HCT116 (cell line): ENCODE measurements at regions not wholly inside any gene's neighbourhood (a gene's known extent, or its start where the extent isn't known, plus 50 kb on each side); places are given as distances from the start of the nearest gene placed in this dataset.

ENCODE experiments used
- ATAC-seq: fragments of 200-7000 bp; cut with Tn5 transposase; 2 replicates; pipeline ENCODE4 v1.9.1; 2020; ENCODE audit warnings: mild to moderate bottlenecking, moderate library complexity
- BruUV-seq: library from RNA; stranded (reverse); fragments of 400-500 nt; replicated peaks from 2 replicates; lab custom pipeline; 2021; lab: Mats Ljungman, UMichigan
- CTCF ChIA-PET: fragments of 300-600 bp; sonication (Branson Sonifier 250); formaldehyde crosslinking; loops from one replicate; lab custom pipeline; 2021; ENCODE audit warnings: antibody characterized with exemption; lab: Charles Lee
- POLR2A ChIA-PET: fragments of 300-600, 350-600 bp; sonication (Branson Sonifier 250); formaldehyde crosslinking; loops from one replicate; lab custom pipeline; 2021; ENCODE audit warnings: antibody characterized with exemption; lab: Charles Lee
- RAD21 ChIA-PET, 2 experiments: fragments of 300-600 bp; sonication (Branson Sonifier 250); formaldehyde crosslinking; loops; one replicate each; lab custom pipeline; 2023; ENCODE audit warnings: low total read pairs in 2 of 2; ENCODE audit not compliant: uncharacterized antibody in 2 of 2, unreplicated experiment in 2 of 2, low non-redundant PET in 1 of 2; lab: Charles Lee
- DNase-seq: peaks from one replicate; pipeline ENCODE4 v3.0.0-alpha.2; 2010; ENCODE audit warnings: low read depth, low spot score
- H2AFZ ChIP-seq: fragments of 200-600 bp; shearing (Covaris generic), sonication (generic); 2 replicates; pipeline ENCODE4 v1.6.1; 2017; ENCODE audit warnings: low read depth, mixed run types, mixed read lengths, antibody characterized with exemption, low read length; ENCODE audit not compliant: poor library complexity, severe bottlenecking
- H3K27ac ChIP-seq: 2 replicates; pipeline ENCODE4 v1.5.1; 2012; ENCODE audit warnings: low read depth, low read length
- H3K27me3 ChIP-seq: fragments of 200-600 bp; sonication (generic); 2 replicates; pipeline ENCODE4 v1.6.1; 2016; ENCODE audit warnings: mixed run types, low read length, mixed read lengths; ENCODE audit not compliant: insufficient read depth
- H3K36me3 ChIP-seq, 2 experiments: fragments of 200-500 bp in 1 of 2; fragments of 200-600 bp in 1 of 2; sonication (Bioruptor generic) in 1 of 2; sonication (generic) in 1 of 2; 2 replicates each; pipeline versions ENCODE4 v1.5.1 to v1.6.1; 2014 to 2016; ENCODE audit warnings: low read length in 2 of 2, inconsistent platforms in 1 of 2, mixed read lengths in 1 of 2, mixed run types in 1 of 2; ENCODE audit not compliant: insufficient read depth in 2 of 2, control insufficient read depth in 1 of 2
- H3K4me1 ChIP-seq, 2 experiments: fragments of 200-600 bp in 1 of 2; sonication (generic) in 1 of 2; 2 replicates each; pipeline versions ENCODE4 v1.5.1 to v1.6.1; 2012 to 2017; ENCODE audit warnings: low read length in 2 of 2, inconsistent platforms in 1 of 2, mild to moderate bottlenecking in 1 of 2, mixed read lengths in 1 of 2, mixed run types in 1 of 2, moderate library complexity in 1 of 2; ENCODE audit not compliant: insufficient read depth in 2 of 2, control insufficient read depth in 1 of 2
- H3K4me2 ChIP-seq: fragments of 200-600 bp; sonication (generic); 2 replicates; pipeline ENCODE4 v1.6.1; 2017; ENCODE audit warnings: mixed run types, low read length, mixed read lengths
- H3K4me3 ChIP-seq, 2 experiments: fragments of 200-600 bp in 1 of 2; sonication (generic) in 1 of 2; replicated peaks in 1 of 2; 2 replicates each; pipeline ENCODE4 v1.5.1; 2011 to 2016; ENCODE audit warnings: low read length in 2 of 2, control low read depth in 1 of 2, low read depth in 1 of 2, mild to moderate bottlenecking in 1 of 2, mixed read lengths in 1 of 2, mixed run types in 1 of 2
- H3K79me2 ChIP-seq: fragments of 200-600 bp; sonication (generic); 2 replicates; pipeline ENCODE4 v1.6.1; 2017; ENCODE audit warnings: mild to moderate bottlenecking, mixed run types, low read length, moderate library complexity, mixed read lengths; ENCODE audit not compliant: insufficient read depth
- H3K9ac ChIP-seq: fragments of 200-600 bp; sonication (generic); 2 replicates; pipeline ENCODE4 v1.6.1; 2016; ENCODE audit warnings: low read length, mixed read lengths
- H3K9me2 ChIP-seq: fragments of 200-600 bp; sonication (generic), shearing (Covaris generic); 2 replicates; pipeline ENCODE4 v1.6.1; 2017; ENCODE audit warnings: mixed run types, mild to moderate bottlenecking, moderate library complexity; ENCODE audit not compliant: insufficient read depth
- H3K9me3 ChIP-seq, 2 experiments: fragments of 200-500 bp in 1 of 2; fragments of 200-600 bp in 1 of 2; sonication (Bioruptor generic) in 1 of 2; sonication (generic) in 1 of 2; 2 replicates each; pipeline ENCODE4 v1.6.1; 2014 to 2017; ENCODE audit warnings: low read length in 2 of 2, mixed read lengths in 2 of 2, inconsistent platforms in 1 of 2, low read depth in 1 of 2, mild to moderate bottlenecking in 1 of 2, mixed run types in 1 of 2, moderate library complexity in 1 of 2; ENCODE audit not compliant: control insufficient read depth in 1 of 2, insufficient read depth in 1 of 2
- H4K20me1 ChIP-seq: fragments of 200-600 bp; sonication (generic), shearing (Covaris generic); 2 replicates; pipeline ENCODE4 v1.6.1; 2017; ENCODE audit warnings: mixed run types, mild to moderate bottlenecking, moderate library complexity; ENCODE audit not compliant: insufficient read depth
- CBX3 ChIP-seq: IDR thresholded peaks from 2 replicates; pipeline ENCODE4 v1.6.1; 2012; ENCODE audit warnings: low read depth
- EGR1 ChIP-seq: IDR thresholded peaks from 2 replicates; pipeline ENCODE4 v1.6.1; 2012; ENCODE audit warnings: low read depth
- ELF1 ChIP-seq: IDR thresholded peaks from 2 replicates; pipeline ENCODE4 v1.6.1; 2012; ENCODE audit warnings: low read depth, borderline replicate concordance
- EZH2 ChIP-seq: fragments of 200-600 bp; sonication (generic); IDR thresholded peaks from 2 replicates; pipeline ENCODE4 v1.6.1; 2017; ENCODE audit warnings: antibody characterized with exemption, mixed run types
- EZH2phosphoT487 ChIP-seq: fragments of 200-600 bp; IDR thresholded peaks from 2 replicates; pipeline ENCODE4 v1.6.1; 2018; ENCODE audit warnings: antibody characterized with exemption, borderline replicate concordance
- JUND ChIP-seq: IDR thresholded peaks from 2 replicates; pipeline ENCODE4 v1.6.1; 2012
- MAX ChIP-seq: IDR thresholded peaks from 2 replicates; pipeline ENCODE4 v1.6.1; 2012
- POLR2AphosphoS5 ChIP-seq: IDR thresholded peaks from 2 replicates; pipeline ENCODE4 v1.6.1; 2011; ENCODE audit warnings: mild to moderate bottlenecking, low read depth, low read length, moderate library complexity
- RAD21 ChIP-seq: IDR thresholded peaks from 2 replicates; pipeline ENCODE4 v1.6.1; 2012; ENCODE audit warnings: low read depth, mild to moderate bottlenecking
- SIN3A ChIP-seq: IDR thresholded peaks from 2 replicates; pipeline ENCODE4 v1.6.1; 2012; ENCODE audit warnings: low read depth
- SP1 ChIP-seq: IDR thresholded peaks from 2 replicates; pipeline ENCODE4 v1.6.1; 2012; ENCODE audit warnings: low read depth
- SRF ChIP-seq: IDR thresholded peaks from 2 replicates; pipeline ENCODE4 v1.6.1; 2012; ENCODE audit warnings: low read depth
- TCF7L2 ChIP-seq: IDR thresholded peaks from 2 replicates; pipeline ENCODE4 v1.7.0; 2011; ENCODE audit warnings: borderline replicate concordance, inconsistent platforms; ENCODE audit not compliant: insufficient read depth, insufficient read length; ENCODE audit errors: extremely low read depth
- ZNF274 ChIP-seq: fragments of 200-500 bp; sonication (Bioruptor generic); IDR thresholded peaks from 2 replicates; pipeline ENCODE4 v1.6.1; 2014; ENCODE audit warnings: mild to moderate bottlenecking, low read depth, low read length, inconsistent platforms
- intact Hi-C: fragments of 100-400 bp; cut with micrococcal nuclease; formaldehyde crosslinking; loops from 2 replicates; pipeline ENCODE4 v1.10.0; 2022

GRCh38 chr3:5296362-5296761, 108.9 kb downstream of the EDEM1 start:
- Histone ChIP-seq H3K9me3 (no peaks in the 10 kb centered on the region), H3K27ac (no peak overlapping the region), H3K27me3 (peaks cover 3% of the 10 kb centered on the region; the same call in 1 of the 2 replicates), H3K36me3 (no peaks in the 10 kb centered on the region), H3K9ac (no peak overlapping the region), H3K4me3 (no peak overlapping the region), H3K4me2 (no peak overlapping the region), H4K20me1 (no peaks in the 10 kb centered on the region), H3K4me1 (no peaks in the 10 kb centered on the region), H2AFZ (no peak overlapping the region), H3K79me2 (no peaks in the 10 kb centered on the region), H3K9me2 (no peaks in the 10 kb centered on the region)
- ChIA-PET POLR2A (no interaction called here), CTCF (no interaction called here), RAD21 (no interaction called here)
- BruUV-seq, result no TSS peak
- no peak for DNase-seq
- intact Hi-C loops, result no loop called here
- no peak for ATAC-seq
- no peak for TF ChIP-seq EZH2phosphoT487
- no peak for TF ChIP-seq CBX3
- no peak for TF ChIP-seq SIN3A
- no peak for TF ChIP-seq SRF
- TF ChIP-seq MAX, result no peak
- TF ChIP-seq, all 23 proteins: peak for 0

GRCh38 chr3:5297895-5298294, 110.4 kb downstream of the EDEM1 start:
- ATAC-seq, result no peak
- TF ChIP-seq ZNF274, result no peak
- TF ChIP-seq ELF1, result no peak
- TF ChIP-seq JUND, result no peak
- TF ChIP-seq TCF7L2, result no peak
- TF ChIP-seq EGR1, result no peak
- TF ChIP-seq POLR2AphosphoS5, result no peak
- no peak for TF ChIP-seq EZH2
- TF ChIP-seq SIN3A, result no peak
- no peak for TF ChIP-seq SP1
- TF ChIP-seq RAD21, result no peak
- TF ChIP-seq CBX3, result no peak
- no peak for TF ChIP-seq MAX
- TF ChIP-seq, all 23 proteins: peak for 0
- intact Hi-C loops, result no loop called here
- H3K79me2 ChIP-seq, result no peaks in the 10 kb centered on the region
- ChIA-PET RAD21 (no interaction called here), POLR2A (no interaction called here), CTCF (no interaction called here)
- no peak for DNase-seq
- H3K4me1 ChIP-seq, result no peaks in the 10 kb centered on the region
- no peak overlapping the region for H3K27ac ChIP-seq
- H3K4me2 ChIP-seq, result no peak overlapping the region
- no peak overlapping the region for H3K4me3 ChIP-seq
- no peaks in the 10 kb centered on the region for H3K36me3 ChIP-seq
- no peaks in the 10 kb centered on the region for H3K9me3 ChIP-seq
- H2AFZ ChIP-seq, result no peak overlapping the region
- no peaks in the 10 kb centered on the region for H3K9me2 ChIP-seq
- BruUV-seq, result no TSS peak
- H3K9ac ChIP-seq, result no peak overlapping the region
- H4K20me1 ChIP-seq, result no peaks in the 10 kb centered on the region
- peaks cover 3% of the 10 kb centered on the region; the same call in 1 of the 2 replicates for H3K27me3 ChIP-seq
